IMR-90 (cell line): ENCODE measurements at regions not wholly inside any gene's neighbourhood (a gene's known extent, or its start where the extent isn't known, plus 50 kb on each side); places are given as distances from the start of the nearest gene placed in this dataset.

Experiments used
- ATAC-seq: fragments of 200-7000 bp; cut with Tn5 transposase; 2 replicates; pipeline ENCODE4 v1.9.1; 2020; ENCODE audit warnings: low read depth, mild to moderate bottlenecking, moderate library complexity
- BruUV-seq: library from RNA; stranded (reverse); fragments of 400-500 nt; replicated peaks from 2 replicates; lab custom pipeline; 2021; lab: Mats Ljungman, UMichigan
- CTCF ChIA-PET: fragments of 300-600 bp; formaldehyde crosslinking; extraction: SDS; loops from one replicate; lab custom pipeline; 2021; ENCODE audit warnings: antibody characterized with exemption; lab: Yijun Ruan, JAX
- POLR2A ChIA-PET: fragments of 300-600 bp; sonication (Branson Sonifier 250); formaldehyde crosslinking; loops from one replicate; lab custom pipeline; 2022; ENCODE audit warnings: antibody characterized with exemption; ENCODE audit not compliant: unreplicated experiment; lab: Charles Lee
- DNase-seq: peaks from one replicate; pipeline ENCODE4 v3.0.0; 2013
- H2AFZ ChIP-seq: replicated peaks from 2 replicates; pipeline ENCODE3; 2013; ENCODE audit warnings: low read length, mild to moderate bottlenecking; ENCODE audit not compliant: poor library complexity
- H2AK5ac ChIP-seq: 2 replicates; pipeline ENCODE4 v1.6.1; 2013; ENCODE audit warnings: low read depth, low read length, inconsistent platforms
- H2AK9ac ChIP-seq: replicated peaks from 2 replicates; pipeline ENCODE3; 2013; ENCODE audit warnings: mild to moderate bottlenecking, low read depth, low read length, moderate library complexity; ENCODE audit not compliant: poor library complexity
- H2BK120ac ChIP-seq: 2 replicates; pipeline ENCODE4 v1.6.1; 2013; ENCODE audit warnings: low read depth, low read length, inconsistent platforms
- H2BK15ac ChIP-seq: 3 replicates; pipeline ENCODE4 v1.6.1; 2013; ENCODE audit warnings: low read depth, low read length, inconsistent platforms
- H2BK20ac ChIP-seq: 2 replicates; pipeline ENCODE4 v1.6.1; 2013; ENCODE audit warnings: low read depth, mild to moderate bottlenecking, inconsistent platforms, low read length, moderate library complexity
- H2BK5ac ChIP-seq: 2 replicates; pipeline ENCODE4 v1.6.1; 2013; ENCODE audit warnings: mild to moderate bottlenecking, low read depth, low read length, inconsistent platforms; ENCODE audit not compliant: poor library complexity, severe bottlenecking
- H3K14ac ChIP-seq: replicated peaks from 2 replicates; pipeline ENCODE4 v1.6.1; 2013; ENCODE audit warnings: low read depth, low read length, inconsistent platforms
- H3K18ac ChIP-seq: 2 replicates; pipeline ENCODE4 v1.6.1; 2013; ENCODE audit warnings: low read depth, low read length, control low read depth
- H3K23ac ChIP-seq: 2 replicates; pipeline ENCODE4 v1.6.1; 2013; ENCODE audit warnings: low read depth, low read length, inconsistent platforms
- H3K27ac ChIP-seq: 2 replicates; pipeline ENCODE4 v1.5.1; 2013; ENCODE audit warnings: mild to moderate bottlenecking, control low read depth, low read length; ENCODE audit not compliant: insufficient read depth
- H3K27me3 ChIP-seq: 2 replicates; pipeline ENCODE4 v1.6.1; 2013; ENCODE audit warnings: low read length; ENCODE audit not compliant: control insufficient read depth, insufficient read depth
- H3K36me3 ChIP-seq: 2 replicates; pipeline ENCODE4 v1.6.1; 2013; ENCODE audit warnings: low read length, mixed read lengths; ENCODE audit not compliant: control insufficient read depth, insufficient read depth
- H3K4ac ChIP-seq: 2 replicates; pipeline ENCODE4 v1.6.1; 2013; ENCODE audit warnings: low read depth, low read length, inconsistent platforms
- H3K4me1 ChIP-seq: 2 replicates; pipeline ENCODE4 v1.6.1; 2013; ENCODE audit warnings: low read length, mixed read lengths; ENCODE audit not compliant: control insufficient read depth, insufficient read depth
- H3K4me2 ChIP-seq: 2 replicates; pipeline ENCODE4 v1.6.1; 2013; ENCODE audit warnings: low read depth, mild to moderate bottlenecking, control low read depth, low read length, moderate library complexity
- H3K4me3 ChIP-seq: 2 replicates; pipeline ENCODE4 v1.5.1; 2013; ENCODE audit warnings: low read depth, mild to moderate bottlenecking, control low read depth, low read length, moderate library complexity; ENCODE audit not compliant: insufficient read depth
- H3K56ac ChIP-seq: 2 replicates; pipeline ENCODE4 v1.6.1; 2013; ENCODE audit warnings: low read length, inconsistent platforms; ENCODE audit not compliant: insufficient read depth; ENCODE audit errors: extremely low read depth
- H3K79me1 ChIP-seq, 2 experiments: 2 replicates each; pipeline ENCODE4 v1.6.1; 2013; ENCODE audit warnings: low read length in 2 of 2, inconsistent platforms in 1 of 2, low read depth in 1 of 2
- H3K9ac ChIP-seq: 2 replicates; pipeline ENCODE4 v1.6.1; 2013; ENCODE audit warnings: low read depth, low read length, control low read depth
- H3K9me1 ChIP-seq: 2 replicates; pipeline ENCODE4 v1.6.1; 2013; ENCODE audit warnings: low read length, inconsistent platforms; ENCODE audit not compliant: insufficient read depth
- H3K9me3 ChIP-seq: 2 replicates; pipeline ENCODE4 v1.6.1; 2013; ENCODE audit warnings: low read length; ENCODE audit not compliant: control insufficient read depth, insufficient read depth
- H4K20me1 ChIP-seq: 2 replicates; pipeline ENCODE4 v1.6.1; 2013; ENCODE audit warnings: low read length, inconsistent platforms; ENCODE audit not compliant: insufficient read depth
- H4K5ac ChIP-seq: 2 replicates; pipeline ENCODE4 v1.6.1; 2013; ENCODE audit warnings: mild to moderate bottlenecking, low read depth, low read length, control low read depth
- H4K8ac ChIP-seq, 2 experiments: 2 replicates each; pipeline ENCODE4 v1.6.1; 2013; ENCODE audit warnings: low read depth in 2 of 2, low read length in 2 of 2, control low read depth in 1 of 2, inconsistent platforms in 1 of 2
- H4K91ac ChIP-seq: 2 replicates; pipeline ENCODE4 v1.6.1; 2013; ENCODE audit warnings: low read depth, low read length, inconsistent platforms; ENCODE audit not compliant: insufficient read depth
- BHLHE40 ChIP-seq: fragments of 150-350 bp; IDR thresholded peaks from 2 replicates; pipeline ENCODE4 v1.6.1; 2016; ENCODE audit warnings: mild to moderate bottlenecking, low read depth, low read length
- CEBPB ChIP-seq: IDR thresholded peaks from 2 replicates; pipeline ENCODE4 v1.6.1; 2012; ENCODE audit warnings: low read depth, low read length, improper control_type of control experiment
- CHD1 ChIP-seq: IDR thresholded peaks from 2 replicates; pipeline ENCODE4 v1.6.1; 2012; ENCODE audit warnings: low read depth, low read length, improper control_type of control experiment
- CTCF ChIP-seq: conservative IDR thresholded peaks from 2 replicates; pipeline ENCODE4 v1.5.1; 2012; ENCODE audit warnings: mild to moderate bottlenecking, low read depth, low read length, improper control_type of control experiment
- ELK1 ChIP-seq: fragments of 150-350 bp; IDR thresholded peaks from 2 replicates; pipeline ENCODE4 v1.6.1; 2016; ENCODE audit warnings: low read depth, mild to moderate bottlenecking, low read length, moderate library complexity, borderline replicate concordance
- FOS ChIP-seq: fragments of 150-350 bp; IDR thresholded peaks from 2 replicates; pipeline ENCODE4 v1.6.1; 2016; ENCODE audit warnings: low read depth, low read length
- MAFK ChIP-seq: IDR thresholded peaks from 2 replicates; pipeline ENCODE4 v1.6.1; 2012; ENCODE audit warnings: low read depth, low read length, improper control_type of control experiment
- MAZ ChIP-seq: IDR thresholded peaks from 2 replicates; pipeline ENCODE4 v1.6.1; 2012; ENCODE audit warnings: low read depth, mild to moderate bottlenecking, low read length, improper control_type of control experiment, moderate library complexity, borderline replicate concordance
- MXI1 ChIP-seq: IDR thresholded peaks from 2 replicates; pipeline ENCODE4 v1.6.1; 2012; ENCODE audit warnings: low read depth, mild to moderate bottlenecking, low read length, moderate library complexity, borderline replicate concordance
- NFE2L2 ChIP-seq: fragments of 150-350 bp; IDR thresholded peaks from 2 replicates; pipeline ENCODE4 v1.6.1; 2016; ENCODE audit warnings: low read depth, mild to moderate bottlenecking, low read length
- POLR2A ChIP-seq: IDR thresholded peaks from 2 replicates; pipeline ENCODE4 v1.6.1; 2012; ENCODE audit warnings: mild to moderate bottlenecking, low read depth, low read length
- RAD21 ChIP-seq: IDR thresholded peaks from 2 replicates; pipeline ENCODE4 v1.6.1; 2012; ENCODE audit warnings: low read length, improper control_type of control experiment
- RCOR1 ChIP-seq: IDR thresholded peaks from 2 replicates; pipeline ENCODE4 v1.6.1; 2012; ENCODE audit warnings: mild to moderate bottlenecking, low read length, improper control_type of control experiment; ENCODE audit not compliant: insufficient replicate concordance
- RFX5 ChIP-seq: IDR thresholded peaks from 2 replicates; pipeline ENCODE4 v1.8.0; 2012; ENCODE audit warnings: low read depth, mild to moderate bottlenecking, low read length, moderate library complexity
- SMC3 ChIP-seq: fragments of 150-350 bp; IDR thresholded peaks from 2 replicates; pipeline ENCODE4 v1.6.1; 2016; ENCODE audit warnings: low read depth, mild to moderate bottlenecking, antibody characterized with exemption, low read length, moderate library complexity
- USF2 ChIP-seq: fragments of 150-350 bp; IDR thresholded peaks from 2 replicates; pipeline ENCODE4 v1.6.1; 2017; ENCODE audit warnings: mild to moderate bottlenecking, antibody characterized with exemption, low read length, low read depth
- WGBS, 2 experiments: methylation state at CpG; one replicate each; pipeline versions ENCODE4 v1.1.5 to v1.1.7; 2013; ENCODE audit warnings: missing lambda C conversion rate in 2 of 2; ENCODE audit not compliant: insufficient read length in 1 of 2; ENCODE audit errors: extremely low coverage in 2 of 2; 5-methylcytosine and 5-hydroxymethylcytosine counted together
- dilution Hi-C: fragments of 300-500 bp; cut with HindIII; formaldehyde crosslinking; loops from one replicate; pipeline ENCODE4 v1.14.3; 2018; ENCODE audit warnings: low sequenced_read_pairs; ENCODE audit not compliant: unreplicated experiment
- in situ Hi-C: fragments of 300-500 bp; cut with MboI; formaldehyde crosslinking; loops from 3 replicates; pipeline ENCODE4 v1.14.3; 2019; ENCODE audit warnings: low sequenced_read_pairs, inconsistent platforms, mixed read lengths
- intact Hi-C: fragments of 100-400 bp; cut with micrococcal nuclease; formaldehyde crosslinking; loops from 2 replicates; pipeline ENCODE4 v1.10.0; 2022

GRCh38 chr5:28253431-28253830, 1215.0 kb upstream of the CDH9 start:
- Histone ChIP-seq H3K4me3 (no peak overlapping the region), H3K79me1 (no peaks in the 10 kb centered on the region), H3K4ac (no peak overlapping the region), H3K14ac (no peak overlapping the region), H2BK20ac (no peak overlapping the region), H3K4me2 (no peak overlapping the region), H2BK5ac (no peak overlapping the region), H3K23ac (no peak overlapping the region), H3K36me3 (no peaks in the 10 kb centered on the region), H2AFZ (no peak overlapping the region), H4K91ac (no peak overlapping the region), H2BK120ac (no peak overlapping the region), H2AK9ac (no peak overlapping the region), H3K18ac (no peak overlapping the region), H3K4me1 (no peaks in the 10 kb centered on the region), H2AK5ac (no peak overlapping the region), H3K9me3 (peaks cover 6% of the 10 kb centered on the region), H4K20me1 (no peaks in the 10 kb centered on the region), H2BK15ac (no peak overlapping the region), H4K5ac (no peak overlapping the region), H3K27me3 (no peaks in the 10 kb centered on the region), H3K9ac (no peak overlapping the region), H4K8ac (no peak overlapping the region), H3K27ac (no peak overlapping the region), H3K9me1 (no peaks in the 10 kb centered on the region), H3K56ac (no peak overlapping the region)
- CTCF ChIA-PET, result no interaction called here
- dilution Hi-C loops, result no loop called here
- no TSS peak for BruUV-seq
- DNase-seq, result no peak
- POLR2A ChIA-PET, result no interaction called here
- intact Hi-C loops, result no loop called here
- ATAC-seq, result no peak
- TF ChIP-seq BHLHE40, result no peak
- no peak for TF ChIP-seq SMC3
- TF ChIP-seq CHD1, result no peak
- TF ChIP-seq CEBPB, result no peak
- TF ChIP-seq MAZ, result no peak
- TF ChIP-seq FOS, result no peak
- TF ChIP-seq POLR2A, result no peak
- no peak for TF ChIP-seq ELK1
- TF ChIP-seq MAFK, result no peak
- no peak for TF ChIP-seq USF2
- no peak for TF ChIP-seq RCOR1
- TF ChIP-seq NFE2L2, result no peak
- TF ChIP-seq CTCF, result no peak
- no peak for TF ChIP-seq RAD21
- TF ChIP-seq MXI1, result no peak
- TF ChIP-seq RFX5, result no peak
- in situ Hi-C loops, result no loop called here
- WGBS, 2 experiments, result 64% methylated on average over 3 of the region's 6 CpGs; no CpG with 5 or more reads in 1 of the 2 experiments
